Nephron (organoid): ENCODE measurements at regions not wholly inside any gene's neighbourhood (a gene's known extent, or its start where the extent isn't known, plus 50 kb on each side); places are given as distances from the start of the nearest gene placed in this dataset.
"Not testable (repeated sequence)": the region's sequence is repeated elsewhere in the genome, so short reads cannot be mapped to it uniquely, and the experiment has no call there.

Source experiments
- H3K27ac Mint-ChIP-seq, 3 experiments: 2 replicates each; pipeline ENCODE4 v1.8.0; 2020; ENCODE audit warnings: mixed read lengths in 3 of 3, mild to moderate bottlenecking in 2 of 3, moderate library complexity in 1 of 3
- H3K27me3 Mint-ChIP-seq: 2 replicates; pipeline ENCODE4 v1.8.0; 2021; ENCODE audit warnings: low read depth, mild to moderate bottlenecking, moderate library complexity, mixed read lengths
- H3K36me3 Mint-ChIP-seq: 2 replicates; pipeline ENCODE4 v1.8.0; 2020; ENCODE audit warnings: low read depth, mixed read lengths
- H3K4me1 Mint-ChIP-seq: 2 replicates; pipeline ENCODE4 v1.8.0; 2020; ENCODE audit warnings: mixed read lengths
- H3K4me3 Mint-ChIP-seq, 3 experiments: 2 replicates each; pipeline ENCODE4 v1.8.0; 2020; ENCODE audit warnings: mild to moderate bottlenecking in 3 of 3, mixed read lengths in 3 of 3, moderate library complexity in 2 of 3
- H3K9me3 Mint-ChIP-seq: 2 replicates; pipeline ENCODE4 v1.8.0; 2020; ENCODE audit warnings: mixed read lengths
- TF ChIP-seq, protein P1 (sequence below), 3 experiments: fragments of 200-600 bp; sonication (generic); IDR thresholded peaks; one replicate each; pipeline ENCODE4 v1.5.0; 2021; ENCODE audit warnings: antibody characterized with exemption in 3 of 3; ENCODE audit not compliant: unreplicated experiment in 3 of 3

DNA sequence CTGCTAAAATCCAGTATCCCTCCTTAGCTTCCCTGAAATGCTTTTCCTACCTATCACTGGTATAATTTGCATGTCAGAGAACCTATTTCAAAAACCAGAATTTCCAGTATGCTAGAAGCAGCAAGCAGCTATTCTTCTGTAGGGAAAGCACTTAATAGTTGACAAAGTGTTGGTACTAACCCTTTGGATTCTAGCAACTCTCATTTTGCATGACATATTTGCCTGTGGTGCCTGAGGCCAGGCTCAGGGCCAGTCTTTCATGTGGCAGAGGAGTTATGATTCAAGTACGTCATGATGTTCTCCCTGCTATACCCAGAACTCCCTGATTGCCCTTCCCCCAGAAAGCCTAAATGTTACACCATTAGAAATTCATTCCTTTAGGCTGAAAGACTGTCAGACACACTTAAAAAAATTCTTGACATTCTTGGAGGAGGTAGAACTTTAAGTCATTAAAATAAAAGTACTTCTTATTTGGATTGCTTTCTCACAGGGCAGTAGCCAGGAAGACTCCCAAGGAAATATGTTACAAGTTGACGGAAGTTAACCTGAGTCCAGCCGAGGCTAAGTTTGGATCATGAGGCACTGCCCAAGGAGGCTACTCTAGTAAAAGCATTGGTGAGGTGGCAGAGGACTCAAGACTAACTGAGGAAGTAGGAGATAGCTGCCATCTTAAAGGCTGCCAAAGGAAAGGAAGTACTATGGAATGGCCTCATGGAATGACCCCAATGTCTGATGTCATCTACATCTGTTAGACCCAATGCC is 298.4 kb upstream of the SPAG17 start:
- Mint-ChIP-seq H3K36me3 (no peaks in the 10 kb centered on the region), H3K4me1 (peaks cover 35% of the 10 kb centered on the region)

DNA sequence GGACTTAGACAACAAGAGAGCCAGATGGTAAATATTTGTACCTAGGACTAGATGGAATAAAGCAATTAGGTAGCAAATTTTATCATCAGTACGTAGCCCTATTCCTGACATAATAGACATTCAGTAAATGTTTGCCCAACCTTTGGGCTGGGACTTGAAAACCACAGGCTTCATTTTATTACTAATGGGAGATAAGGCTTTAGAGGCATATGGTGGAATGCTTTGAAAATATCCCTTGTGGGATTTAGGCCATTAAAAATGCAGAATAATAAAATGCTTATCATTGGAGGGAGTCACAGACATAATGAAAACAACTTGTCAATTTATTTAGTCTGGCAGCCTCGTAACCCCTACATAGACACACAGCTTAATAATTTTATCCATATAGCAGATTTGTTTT is 296.1 kb upstream of the SPAG17 start:
- H3K36me3 Mint-ChIP-seq = no peaks in the 10 kb centered on the region
- H3K9me3 Mint-ChIP-seq = peaks cover 4% of the 10 kb centered on the region
- no peak overlapping the region for H3K27ac Mint-ChIP-seq
- TF ChIP-seq, protein P1, sequence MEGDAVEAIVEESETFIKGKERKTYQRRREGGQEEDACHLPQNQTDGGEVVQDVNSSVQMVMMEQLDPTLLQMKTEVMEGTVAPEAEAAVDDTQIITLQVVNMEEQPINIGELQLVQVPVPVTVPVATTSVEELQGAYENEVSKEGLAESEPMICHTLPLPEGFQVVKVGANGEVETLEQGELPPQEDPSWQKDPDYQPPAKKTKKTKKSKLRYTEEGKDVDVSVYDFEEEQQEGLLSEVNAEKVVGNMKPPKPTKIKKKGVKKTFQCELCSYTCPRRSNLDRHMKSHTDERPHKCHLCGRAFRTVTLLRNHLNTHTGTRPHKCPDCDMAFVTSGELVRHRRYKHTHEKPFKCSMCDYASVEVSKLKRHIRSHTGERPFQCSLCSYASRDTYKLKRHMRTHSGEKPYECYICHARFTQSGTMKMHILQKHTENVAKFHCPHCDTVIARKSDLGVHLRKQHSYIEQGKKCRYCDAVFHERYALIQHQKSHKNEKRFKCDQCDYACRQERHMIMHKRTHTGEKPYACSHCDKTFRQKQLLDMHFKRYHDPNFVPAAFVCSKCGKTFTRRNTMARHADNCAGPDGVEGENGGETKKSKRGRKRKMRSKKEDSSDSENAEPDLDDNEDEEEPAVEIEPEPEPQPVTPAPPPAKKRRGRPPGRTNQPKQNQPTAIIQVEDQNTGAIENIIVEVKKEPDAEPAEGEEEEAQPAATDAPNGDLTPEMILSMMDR (IDR thresholded peaks at IDR 0.05; ENCODE audit: unreplicated experiment in 3 of 3) = no peak
- no peaks in the 10 kb centered on the region for H3K27me3 Mint-ChIP-seq
- peaks cover 14% of the 10 kb centered on the region for H3K4me1 Mint-ChIP-seq
- H3K4me3 Mint-ChIP-seq = no peak overlapping the region

More for the DNA sequence above, 298.4 kb upstream of the SPAG17 start:
- H3K9me3 Mint-ChIP-seq = peaks cover 4% of the 10 kb centered on the region
- H3K4me3 Mint-ChIP-seq = no peak overlapping the region
- H3K27ac Mint-ChIP-seq = no peak overlapping the region
- H3K27me3 Mint-ChIP-seq = no peaks in the 10 kb centered on the region
- TF ChIP-seq, protein P1 (IDR thresholded peaks at IDR 0.05; ENCODE audit: unreplicated experiment in 3 of 3) = no peak

GRCh38 chr1:118479351-118479750 is 294.3 kb upstream of the SPAG17 start:
- Mint-ChIP-seq H3K9me3 (peaks cover 4% of the 10 kb centered on the region), H3K36me3 (no peaks in the 10 kb centered on the region), H3K4me3 (no peak overlapping the region), H3K27me3 (no peaks in the 10 kb centered on the region), H3K4me1 (no peaks in the 10 kb centered on the region), H3K27ac (no peak overlapping the region)
- TF ChIP-seq, protein P1 (IDR thresholded peaks at IDR 0.05; ENCODE audit: unreplicated experiment in 3 of 3) = no peak

DNA sequence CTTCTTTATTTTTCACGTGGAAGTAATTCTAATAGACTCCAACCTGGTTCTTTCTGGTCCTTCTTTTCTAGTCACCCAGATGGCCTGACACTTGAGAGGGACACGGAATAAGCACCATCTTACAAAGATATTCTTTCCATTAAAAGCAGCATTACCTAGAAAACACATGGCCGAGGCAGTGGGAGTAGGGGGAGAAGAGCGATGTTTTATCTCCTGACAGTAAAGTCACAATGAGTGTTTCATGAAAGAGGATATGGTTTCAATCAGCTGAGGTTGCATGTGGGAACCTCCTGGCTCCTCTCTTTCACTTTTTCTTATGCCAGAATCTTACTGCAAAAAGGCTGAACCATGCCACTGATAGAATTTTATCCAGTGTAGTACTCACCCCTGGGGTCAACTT is 288.8 kb upstream of the SPAG17 start:
- Mint-ChIP-seq H3K4me3 (no peak overlapping the region), H3K9me3 (no peaks in the 10 kb centered on the region), H3K27ac (no peak overlapping the region), H3K27me3 (no peaks in the 10 kb centered on the region), H3K36me3 (no peaks in the 10 kb centered on the region), H3K4me1 (no peaks in the 10 kb centered on the region)
- TF ChIP-seq, protein P1 (IDR thresholded peaks at IDR 0.05; ENCODE audit: unreplicated experiment in 3 of 3) = no peak

- H3K4me3 Mint-ChIP-seq, H3K4me1 Mint-ChIP-seq, H3K27me3 Mint-ChIP-seq, H3K27ac Mint-ChIP-seq, H3K36me3 Mint-ChIP-seq: not testable (repeated sequence)
- peaks cover 23% of the 10 kb centered on the region for H3K9me3 Mint-ChIP-seq
These were observed 279.4 kb upstream of the SPAG17 start for GRCh38 chr1:118464460-118464859.

DNA sequence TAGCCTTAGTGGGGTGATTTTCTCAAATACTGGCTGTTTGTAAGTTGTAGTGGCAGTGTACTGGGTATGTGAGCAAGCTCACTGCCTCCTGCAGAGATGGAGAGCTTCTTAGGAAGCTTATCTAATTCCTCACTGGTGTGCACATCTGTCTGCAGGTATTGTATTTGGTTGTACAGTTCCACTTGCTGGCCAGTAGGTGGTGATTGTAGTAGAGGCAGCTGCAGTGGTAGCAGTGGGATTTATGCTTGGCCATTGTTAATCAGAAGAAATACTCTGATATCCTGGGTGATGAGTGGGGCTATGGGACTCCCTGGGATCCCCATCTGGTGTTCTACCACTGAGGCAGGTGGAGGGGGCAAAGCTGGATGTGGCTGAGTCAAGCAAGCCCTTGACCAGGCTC is 276.1 kb upstream of the SPAG17 start:
- Mint-ChIP-seq H3K27ac (no peak overlapping the region), H3K4me1 (no peaks in the 10 kb centered on the region), H3K36me3 (peaks cover 7% of the 10 kb centered on the region), H3K27me3 (no peaks in the 10 kb centered on the region), H3K9me3 (peaks cover 32% of the 10 kb centered on the region), H3K4me3 (no peak overlapping the region)
- TF ChIP-seq, protein P1 (IDR thresholded peaks at IDR 0.05; ENCODE audit: unreplicated experiment in 3 of 3) = no peak
